PC-9 (cell line): ENCODE measurements at regions not wholly inside any gene's neighbourhood (a gene's known extent, or its start where the extent isn't known, plus 50 kb on each side); places are given as distances from the start of the nearest gene placed in this dataset.

Experiments
- CTCF ChIP-seq: fragments of 200-600 bp; sonication (generic); conservative IDR thresholded peaks from 2 replicates; pipeline ENCODE4 v1.6.1; 2017; ENCODE audit warnings: mixed run types, antibody characterized with exemption, mild to moderate bottlenecking, moderate library complexity
- EZH2 ChIP-seq: fragments of 200-600 bp; sonication (generic); IDR thresholded peaks from 2 replicates; pipeline ENCODE4 v1.8.0; 2017; ENCODE audit warnings: antibody characterized with exemption, low read depth

GRCh38 chr16:79320956-79321355, 279.6 kb downstream of the MAF start:
- TF ChIP-seq CTCF, result no peak
- no peak for TF ChIP-seq EZH2
